Right lobe of liver (tissue), 6 donors: ENCODE measurements at regions not wholly inside any gene's neighbourhood (a gene's known extent, or its start where the extent isn't known, plus 50 kb on each side); places are given as distances from the start of the nearest gene placed in this dataset.

ENCODE experiments used
- ATAC-seq, 4 donors: fragments of 200-7000 bp; cut with Tn5 transposase; one replicate each; pipeline ENCODE4 v1.9.1; 2020; ENCODE audit warnings: mild to moderate bottlenecking in 4 of 4, moderate library complexity in 4 of 4
- DNase-seq, 3 donors: peaks; one replicate each; pipeline ENCODE4 v3.0.0-alpha.2; 2020
- H3K27ac ChIP-seq, 3 donors: fragments of 200-600 bp; one replicate each; pipeline ENCODE4 v1.8.0; 2022
- H3K27me3 ChIP-seq, 2 donors: fragments of 200-600 bp; one replicate each; pipeline ENCODE4 v1.8.0; 2022
- H3K36me3 ChIP-seq, 4 donors: fragments of 200-600 bp; sonication (generic) in 1 of 4; one replicate each; pipeline versions ENCODE4 v1.5.1 to v1.8.0; 2017 to 2022; ENCODE audit warnings: control low read depth in 1 of 4
- H3K4me1 ChIP-seq, 4 donors: fragments of 200-600 bp; sonication (generic) in 1 of 4; one replicate each; pipeline versions ENCODE4 v1.5.1 to v1.8.0; 2017 to 2022; ENCODE audit warnings: control low read depth in 1 of 4
- H3K4me3 ChIP-seq, 3 donors: fragments of 200-600 bp; one replicate each; pipeline ENCODE4 v1.8.0; 2022
- H3K9me3 ChIP-seq, 4 donors: fragments of 200-600 bp; sonication (generic) in 1 of 4; one replicate each; pipeline versions ENCODE4 v1.5.1 to v1.8.0; 2017 to 2022; ENCODE audit warnings: control low read depth in 1 of 4
- CTCF ChIP-seq, 4 donors: fragments of 200-600 bp in 3 of 4; fragments of 450-650 bp in 1 of 4; IDR thresholded peaks; one replicate each; pipeline versions ENCODE4 v1.5.1 to v1.8.0; 2016 to 2022; ENCODE audit warnings: antibody characterized with exemption in 4 of 4, mild to moderate bottlenecking in 2 of 4
- POLR2A ChIP-seq: fragments of 450-650 bp; IDR thresholded peaks from one replicate; pipeline ENCODE4 v1.6.1; 2017; ENCODE audit warnings: antibody characterized with exemption, mild to moderate bottlenecking
- WGBS: methylation state at CpG from one replicate; pipeline ENCODE4 v1.1.6; 2018; ENCODE audit warnings: low coverage, low lambda C conversion rate; ENCODE audit not compliant: insufficient coverage; ENCODE audit errors: missing lambda C conversion rate; 5-methylcytosine and 5-hydroxymethylcytosine counted together
- intact Hi-C, 2 donors: fragments of 100-400 bp; cut with DNase I; formaldehyde crosslinking; loops; one replicate each; pipeline versions ENCODE4 v1.11.2 to v1.14.1; 2022
- donor health status: DM: no; HTN: yes; CAD: no.
- donor health status: DM: no; HTN: no; CAD: no.
- donor health status: DM: no; HTN: no; CAD: no.
- donor health status: DM: no; HTN: yes; CAD: no.
- donor health status: DM: no; HTN: yes; CAD: no.

DNA sequence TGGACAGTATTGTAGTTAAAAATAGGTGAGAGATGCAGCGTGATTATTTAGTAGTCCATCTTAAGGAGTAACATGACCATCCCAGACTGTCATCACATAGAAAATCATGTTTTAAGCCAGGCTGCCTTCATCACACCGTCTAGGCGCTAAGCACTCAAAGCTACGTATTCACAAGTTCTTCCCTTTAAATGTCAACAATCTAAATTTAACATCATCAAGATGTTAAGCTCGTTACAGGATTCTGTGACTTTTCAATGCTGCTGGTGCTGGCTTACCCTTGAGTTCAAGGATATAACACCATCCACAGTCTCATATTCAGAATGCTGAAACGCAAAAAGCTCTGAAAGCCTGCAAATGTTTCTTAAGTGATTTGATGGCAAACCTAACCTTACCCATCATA, 109.5 kb upstream of the CDCA7L start:
- no peaks in the 10 kb centered on the region for H3K4me1 ChIP-seq
- intact Hi-C loops: no loop called here
- no peaks in the 10 kb centered on the region for H3K9me3 ChIP-seq
- H3K27me3 ChIP-seq: no peaks in the 10 kb centered on the region
- H3K4me3 ChIP-seq: no peak overlapping the region
- TF ChIP-seq POLR2A (no peak), CTCF (IDR thresholded peaks at IDR 0.05) (no peak)
- ATAC-seq: no peak
- no peak for DNase-seq
- WGBS: 62% methylated on average over 6 of the region's 6 CpGs
- no peaks in the 10 kb centered on the region for H3K36me3 ChIP-seq
- no peak overlapping the region for H3K27ac ChIP-seq

- intact Hi-C loops: no loop called here
- Histone ChIP-seq H3K36me3 (no peaks in the 10 kb centered on the region), H3K27me3 (no peaks in the 10 kb centered on the region), H3K27ac (no peak overlapping the region), H3K4me3 (no peak overlapping the region), H3K4me1 (no peaks in the 10 kb centered on the region), H3K9me3 (no peaks in the 10 kb centered on the region)
- no peak for ATAC-seq
- TF ChIP-seq CTCF (IDR thresholded peaks at IDR 0.05) (no peak), POLR2A (no peak)
- DNase-seq: no peak
- 62% methylated on average over 8 of the region's 9 CpGs for WGBS
Measured at GRCh38 chr7:22052674-22053365, 107.1 kb upstream of the CDCA7L start.

- Histone ChIP-seq H3K4me3 (no peak overlapping the region), H3K27me3 (no peaks in the 10 kb centered on the region), H3K36me3 (no peaks in the 10 kb centered on the region), H3K9me3 (no peaks in the 10 kb centered on the region), H3K27ac (no peak overlapping the region), H3K4me1 (no peaks in the 10 kb centered on the region)
- ATAC-seq: no peak
- TF ChIP-seq CTCF (IDR thresholded peaks at IDR 0.05): no peak
- TF ChIP-seq POLR2A: no peak
- 57% methylated on average over 13 of the region's 14 CpGs for WGBS
- intact Hi-C loops: no loop called here
- no peak for DNase-seq
Measured at GRCh38 chr7:22051886-22052673, 106.4 kb upstream of the CDCA7L start.

- intact Hi-C loops: no loop called here
- 81% methylated on average over 17 of the region's 17 CpGs for WGBS
- no peaks in the 10 kb centered on the region for H3K9me3 ChIP-seq
- no peak overlapping the region for H3K4me3 ChIP-seq
- DNase-seq (no peak), ATAC-seq (no peak)
- no peak overlapping the region for H3K27ac ChIP-seq
- no peaks in the 10 kb centered on the region for H3K27me3 ChIP-seq
- no peak for TF ChIP-seq POLR2A
- no peaks in the 10 kb centered on the region for H3K4me1 ChIP-seq
- H3K36me3 ChIP-seq: no peaks in the 10 kb centered on the region
Measured at GRCh38 chr7:22049766-22050500, 104.2 kb upstream of the CDCA7L start.

DNA sequence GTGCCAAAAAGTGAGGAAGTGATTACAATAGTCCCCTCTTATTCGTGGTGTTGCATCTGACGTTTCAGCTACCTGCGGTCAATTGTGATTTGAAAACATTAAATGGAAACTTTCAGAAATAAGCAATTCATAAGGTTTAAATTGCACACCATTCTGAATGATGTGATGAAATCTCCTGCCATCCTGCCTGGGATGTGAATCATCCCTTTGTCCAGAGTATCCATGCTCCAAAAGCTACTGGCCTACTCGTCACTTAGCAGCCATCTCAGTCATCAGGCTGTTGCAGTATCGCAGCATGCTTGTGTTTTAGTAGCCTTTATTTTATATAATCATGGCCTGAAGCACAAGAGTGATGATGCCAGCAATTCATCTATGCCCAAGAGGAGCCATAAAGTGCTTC, 97.7 kb upstream of the CDCA7L start:
- intact Hi-C loops: no loop called here
- H3K36me3 ChIP-seq: no peaks in the 10 kb centered on the region
- H3K9me3 ChIP-seq: no peaks in the 10 kb centered on the region
- WGBS: 60% methylated on average over 5 of the region's 5 CpGs
- no peak overlapping the region for H3K27ac ChIP-seq
- H3K27me3 ChIP-seq: no peaks in the 10 kb centered on the region
- DNase-seq (no peak), ATAC-seq (no peak)
- TF ChIP-seq CTCF (IDR thresholded peaks at IDR 0.05) (no peak), POLR2A (no peak)
- H3K4me3 ChIP-seq: no peak overlapping the region
- H3K4me1 ChIP-seq: no peaks in the 10 kb centered on the region
